Hepatocyte (in vitro differentiated cells): ENCODE measurements at regions not wholly inside any gene's neighbourhood (a gene's known extent, or its start where the extent isn't known, plus 50 kb on each side); places are given as distances from the start of the nearest gene placed in this dataset.

ENCODE experiments used
- EZH2phosphoT487 ChIP-seq: fragments of 200-600 bp; sonication (generic); IDR thresholded peaks from one replicate; pipeline ENCODE4 v1.6.1; 2018; ENCODE audit warnings: antibody characterized with exemption, mild to moderate bottlenecking, low read depth, moderate library complexity; ENCODE audit not compliant: unreplicated experiment, severe bottlenecking
- TF ChIP-seq, protein P1 (sequence below): fragments of 200-600 bp; sonication (generic); IDR thresholded peaks from 2 replicates; pipeline ENCODE4 v1.5.1; 2016; ENCODE audit warnings: antibody characterized with exemption, mild to moderate bottlenecking; ENCODE audit not compliant: poor library complexity

GRCh38 chr5:116813356-116813755 lies 238.7 kb upstream of the SEMA6A start:
- TF ChIP-seq, protein P1, sequence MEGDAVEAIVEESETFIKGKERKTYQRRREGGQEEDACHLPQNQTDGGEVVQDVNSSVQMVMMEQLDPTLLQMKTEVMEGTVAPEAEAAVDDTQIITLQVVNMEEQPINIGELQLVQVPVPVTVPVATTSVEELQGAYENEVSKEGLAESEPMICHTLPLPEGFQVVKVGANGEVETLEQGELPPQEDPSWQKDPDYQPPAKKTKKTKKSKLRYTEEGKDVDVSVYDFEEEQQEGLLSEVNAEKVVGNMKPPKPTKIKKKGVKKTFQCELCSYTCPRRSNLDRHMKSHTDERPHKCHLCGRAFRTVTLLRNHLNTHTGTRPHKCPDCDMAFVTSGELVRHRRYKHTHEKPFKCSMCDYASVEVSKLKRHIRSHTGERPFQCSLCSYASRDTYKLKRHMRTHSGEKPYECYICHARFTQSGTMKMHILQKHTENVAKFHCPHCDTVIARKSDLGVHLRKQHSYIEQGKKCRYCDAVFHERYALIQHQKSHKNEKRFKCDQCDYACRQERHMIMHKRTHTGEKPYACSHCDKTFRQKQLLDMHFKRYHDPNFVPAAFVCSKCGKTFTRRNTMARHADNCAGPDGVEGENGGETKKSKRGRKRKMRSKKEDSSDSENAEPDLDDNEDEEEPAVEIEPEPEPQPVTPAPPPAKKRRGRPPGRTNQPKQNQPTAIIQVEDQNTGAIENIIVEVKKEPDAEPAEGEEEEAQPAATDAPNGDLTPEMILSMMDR = no peak
- no peak for TF ChIP-seq EZH2phosphoT487
